ENCODE measurements at regions not wholly inside any gene's neighbourhood (a gene's known extent, or its start where the extent isn't known, plus 50 kb on each side); places are given as distances from the start of the nearest gene placed in this dataset.

- TF ChIP-seq, protein P1, sequence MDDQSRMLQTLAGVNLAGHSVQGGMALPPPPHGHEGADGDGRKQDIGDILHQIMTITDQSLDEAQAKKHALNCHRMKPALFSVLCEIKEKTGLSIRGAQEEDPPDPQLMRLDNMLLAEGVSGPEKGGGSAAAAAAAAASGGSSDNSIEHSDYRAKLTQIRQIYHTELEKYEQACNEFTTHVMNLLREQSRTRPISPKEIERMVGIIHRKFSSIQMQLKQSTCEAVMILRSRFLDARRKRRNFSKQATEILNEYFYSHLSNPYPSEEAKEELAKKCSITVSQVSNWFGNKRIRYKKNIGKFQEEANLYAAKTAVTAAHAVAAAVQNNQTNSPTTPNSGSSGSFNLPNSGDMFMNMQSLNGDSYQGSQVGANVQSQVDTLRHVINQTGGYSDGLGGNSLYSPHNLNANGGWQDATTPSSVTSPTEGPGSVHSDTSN (IDR thresholded peaks at IDR 0.05), result no peak
- TF ChIP-seq, protein P2, sequence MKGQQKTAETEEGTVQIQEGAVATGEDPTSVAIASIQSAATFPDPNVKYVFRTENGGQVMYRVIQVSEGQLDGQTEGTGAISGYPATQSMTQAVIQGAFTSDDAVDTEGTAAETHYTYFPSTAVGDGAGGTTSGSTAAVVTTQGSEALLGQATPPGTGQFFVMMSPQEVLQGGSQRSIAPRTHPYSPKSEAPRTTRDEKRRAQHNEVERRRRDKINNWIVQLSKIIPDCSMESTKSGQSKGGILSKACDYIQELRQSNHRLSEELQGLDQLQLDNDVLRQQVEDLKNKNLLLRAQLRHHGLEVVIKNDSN (IDR thresholded peaks at IDR 0.05; ENCODE audit: borderline replicate concordance, low read depth), result no peak
- TF ChIP-seq FOXM1 (IDR thresholded peaks at IDR 0.05; ENCODE audit: low read depth), result no peak
- TF ChIP-seq MEF2A (IDR thresholded peaks at IDR 0.05; ENCODE audit: borderline replicate concordance, low read depth), result no peak
- no peak for TF ChIP-seq ELF1 (IDR thresholded peaks at IDR 0.05)
These were observed 164.3 kb downstream of the SYK start (continued) for GRCh38 chr9:90966031-90966290.

DNA sequence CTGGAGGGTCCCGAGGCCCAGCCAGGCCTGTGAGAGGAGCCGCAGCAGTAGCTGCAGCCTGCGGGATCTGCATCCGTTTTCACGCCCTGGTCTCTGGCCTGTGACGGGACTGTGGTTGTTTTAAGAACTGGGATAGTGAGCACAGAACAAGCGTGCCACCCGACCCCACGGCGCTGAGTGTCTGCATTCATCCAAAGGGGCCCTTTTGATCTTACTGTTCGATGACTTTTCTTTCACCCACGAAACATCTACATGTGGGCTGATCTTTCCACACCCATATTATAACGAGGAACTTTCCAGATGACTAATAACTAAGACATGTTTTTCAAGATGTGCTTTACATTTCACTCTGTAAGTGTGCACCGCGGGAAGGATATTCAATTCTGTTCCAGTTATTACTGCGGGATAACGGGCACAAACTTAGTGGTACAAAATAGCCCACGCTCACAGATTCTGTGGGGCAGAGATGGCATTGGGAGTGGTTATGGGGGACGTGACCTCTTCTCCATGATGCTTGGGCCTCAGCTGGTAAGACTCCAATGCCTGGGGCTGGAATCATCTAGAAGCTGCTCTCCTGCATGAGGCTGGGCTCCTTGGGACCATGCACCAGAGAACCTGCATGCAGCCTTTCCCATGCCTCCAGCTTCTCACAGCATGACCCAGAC lies 165.0 kb downstream of the SYK start:
- no peak for TF ChIP-seq EZH2phosphoT487 (IDR thresholded peaks at IDR 0.05; ENCODE audit: borderline replicate concordance, low read depth)
- TF ChIP-seq MEF2A (IDR thresholded peaks at IDR 0.05; ENCODE audit: borderline replicate concordance, low read depth), result no peak
- TF ChIP-seq MXI1 (IDR thresholded peaks at IDR 0.05; ENCODE audit: low read depth, low read length), result no peak
- CTCF ChIA-PET, result no interaction called here
- WGBS (ENCODE audit: low lambda C conversion rate), result 85% methylated on average over 12 of the region's 19 CpGs
- Histone ChIP-seq H3K79me2 (ENCODE audit: insufficient read depth) (no peaks in the 10 kb centered on the region), H3F3A (replicated peaks; ENCODE audit: insufficient read depth) (no peaks in the 10 kb centered on the region), H3K27me3 (ENCODE audit: insufficient read depth) (no peaks in the 10 kb centered on the region), H4K20me1 (ENCODE audit: insufficient read depth) (no peaks in the 10 kb centered on the region), H3K4me2 (no peak overlapping the region), H3K27ac (ENCODE audit: low read depth in 2 of 2, low read length in 1 of 2) (no peak overlapping the region), H3K9ac (no peak overlapping the region), H3K4me3 (ENCODE audit: low read depth in 2 of 2, low read length in 1 of 2) (no peak overlapping the region), H3K36me3 (replicated peaks in 1 of 2; ENCODE audit: control insufficient read depth in 1 of 2, insufficient read depth in 2 of 2, low read length in 1 of 2) (no peaks in the 10 kb centered on the region), H3K9me2 (no peaks in the 10 kb centered on the region), H3K9me3 (no peaks in the 10 kb centered on the region), H3K4me1 (ENCODE audit: control insufficient read depth in 1 of 2, insufficient read depth in 2 of 2, low read depth in 1 of 2, low read length in 1 of 2) (peaks cover 0 to 19% of the 10 kb centered on the region in 2 experiments; a peak in 1 of 4 replicates), H2AFZ (ENCODE audit: low read depth) (no peak overlapping the region)
- DNase-seq, result no peak
- POLR2A ChIA-PET, result no interaction called here

- no peak for DNase-seq
- POLR2A ChIA-PET, result no interaction called here
- Histone ChIP-seq H3K4me3 (ENCODE audit: low read depth in 2 of 2, low read length in 1 of 2) (no peak overlapping the region), H3K9me3 (no peaks in the 10 kb centered on the region), H3K4me1 (ENCODE audit: control insufficient read depth in 1 of 2, insufficient read depth in 2 of 2, low read depth in 1 of 2, low read length in 1 of 2) (peaks cover 0 to 17% of the 10 kb centered on the region in 2 experiments; a peak in 1 of 4 replicates), H3F3A (replicated peaks; ENCODE audit: insufficient read depth) (no peaks in the 10 kb centered on the region), H3K27ac (ENCODE audit: low read depth in 2 of 2, low read length in 1 of 2) (no peak overlapping the region), H3K79me2 (ENCODE audit: insufficient read depth) (no peaks in the 10 kb centered on the region), H4K20me1 (ENCODE audit: insufficient read depth) (no peaks in the 10 kb centered on the region), H3K9me2 (no peaks in the 10 kb centered on the region), H3K36me3 (replicated peaks in 1 of 2; ENCODE audit: control insufficient read depth in 1 of 2, insufficient read depth in 2 of 2, low read length in 1 of 2) (no peaks in the 10 kb centered on the region), H2AFZ (ENCODE audit: low read depth) (no peak overlapping the region), H3K27me3 (ENCODE audit: insufficient read depth) (no peaks in the 10 kb centered on the region), H3K9ac (no peak overlapping the region), H3K4me2 (no peak overlapping the region)
- 80% methylated on average over 7 of the region's 7 CpGs for WGBS (ENCODE audit: low lambda C conversion rate)
- CTCF ChIA-PET, result no interaction called here
- TF ChIP-seq MXI1 (IDR thresholded peaks at IDR 0.05; ENCODE audit: low read depth, low read length), result no peak
- no peak for TF ChIP-seq EZH2phosphoT487 (IDR thresholded peaks at IDR 0.05; ENCODE audit: borderline replicate concordance, low read depth)
- no peak for TF ChIP-seq GATA2 (CRISPR knock-in tag; IDR thresholded peaks at IDR 0.05)
- TF ChIP-seq FOXM1 (IDR thresholded peaks at IDR 0.05; ENCODE audit: low read depth), result no peak
- no peak for TF ChIP-seq SMC3 (IDR thresholded peaks at IDR 0.05; ENCODE audit: low read depth, low read length)
- TF ChIP-seq RCOR1 (IDR thresholded peaks at IDR 0.05; ENCODE audit: low read length), result no peak
- no peak for TF ChIP-seq RXRA (IDR thresholded peaks at IDR 0.05; ENCODE audit: borderline replicate concordance, low read depth)
- TF ChIP-seq, protein P3, sequence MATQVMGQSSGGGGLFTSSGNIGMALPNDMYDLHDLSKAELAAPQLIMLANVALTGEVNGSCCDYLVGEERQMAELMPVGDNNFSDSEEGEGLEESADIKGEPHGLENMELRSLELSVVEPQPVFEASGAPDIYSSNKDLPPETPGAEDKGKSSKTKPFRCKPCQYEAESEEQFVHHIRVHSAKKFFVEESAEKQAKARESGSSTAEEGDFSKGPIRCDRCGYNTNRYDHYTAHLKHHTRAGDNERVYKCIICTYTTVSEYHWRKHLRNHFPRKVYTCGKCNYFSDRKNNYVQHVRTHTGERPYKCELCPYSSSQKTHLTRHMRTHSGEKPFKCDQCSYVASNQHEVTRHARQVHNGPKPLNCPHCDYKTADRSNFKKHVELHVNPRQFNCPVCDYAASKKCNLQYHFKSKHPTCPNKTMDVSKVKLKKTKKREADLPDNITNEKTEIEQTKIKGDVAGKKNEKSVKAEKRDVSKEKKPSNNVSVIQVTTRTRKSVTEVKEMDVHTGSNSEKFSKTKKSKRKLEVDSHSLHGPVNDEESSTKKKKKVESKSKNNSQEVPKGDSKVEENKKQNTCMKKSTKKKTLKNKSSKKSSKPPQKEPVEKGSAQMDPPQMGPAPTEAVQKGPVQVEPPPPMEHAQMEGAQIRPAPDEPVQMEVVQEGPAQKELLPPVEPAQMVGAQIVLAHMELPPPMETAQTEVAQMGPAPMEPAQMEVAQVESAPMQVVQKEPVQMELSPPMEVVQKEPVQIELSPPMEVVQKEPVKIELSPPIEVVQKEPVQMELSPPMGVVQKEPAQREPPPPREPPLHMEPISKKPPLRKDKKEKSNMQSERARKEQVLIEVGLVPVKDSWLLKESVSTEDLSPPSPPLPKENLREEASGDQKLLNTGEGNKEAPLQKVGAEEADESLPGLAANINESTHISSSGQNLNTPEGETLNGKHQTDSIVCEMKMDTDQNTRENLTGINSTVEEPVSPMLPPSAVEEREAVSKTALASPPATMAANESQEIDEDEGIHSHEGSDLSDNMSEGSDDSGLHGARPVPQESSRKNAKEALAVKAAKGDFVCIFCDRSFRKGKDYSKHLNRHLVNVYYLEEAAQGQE (IDR thresholded peaks at IDR 0.05; ENCODE audit: low read depth, low read length), result no peak
- TF ChIP-seq, protein P4, sequence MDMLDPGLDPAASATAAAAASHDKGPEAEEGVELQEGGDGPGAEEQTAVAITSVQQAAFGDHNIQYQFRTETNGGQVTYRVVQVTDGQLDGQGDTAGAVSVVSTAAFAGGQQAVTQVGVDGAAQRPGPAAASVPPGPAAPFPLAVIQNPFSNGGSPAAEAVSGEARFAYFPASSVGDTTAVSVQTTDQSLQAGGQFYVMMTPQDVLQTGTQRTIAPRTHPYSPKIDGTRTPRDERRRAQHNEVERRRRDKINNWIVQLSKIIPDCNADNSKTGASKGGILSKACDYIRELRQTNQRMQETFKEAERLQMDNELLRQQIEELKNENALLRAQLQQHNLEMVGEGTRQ (IDR thresholded peaks at IDR 0.05; ENCODE audit: borderline replicate concordance, low read depth, low read length), result no peak
- no peak for TF ChIP-seq FOSL2 (IDR thresholded peaks at IDR 0.05; ENCODE audit: borderline replicate concordance, low read depth)
- no peak for TF ChIP-seq ZBTB33 (IDR thresholded peaks at IDR 0.05; ENCODE audit: borderline replicate concordance, low read depth)
These were observed 165.5 kb downstream of the SYK start for GRCh38 chr9:90967145-90967538.
